OCI-LY3 (cell line): ENCODE measurements at regions not wholly inside any gene's neighbourhood (a gene's known extent, or its start where the extent isn't known, plus 50 kb on each side); places are given as distances from the start of the nearest gene placed in this dataset.

Experiments used
- EZH2phosphoT487 ChIP-seq: fragments of 200-600 bp; shearing (Covaris generic); IDR thresholded peaks from 2 replicates; pipeline ENCODE4 v1.6.1; 2018; ENCODE audit warnings: antibody characterized with exemption, mixed run types, low read depth
- TF ChIP-seq, protein P1 (sequence below): fragments of 200-600, 300-600 bp; sonication (generic); IDR thresholded peaks from 2 replicates; pipeline ENCODE4 v1.5.1; 2014; ENCODE audit warnings: antibody characterized with exemption, low read length, low read depth

- TF ChIP-seq EZH2phosphoT487, result no peak
- TF ChIP-seq, protein P1, sequence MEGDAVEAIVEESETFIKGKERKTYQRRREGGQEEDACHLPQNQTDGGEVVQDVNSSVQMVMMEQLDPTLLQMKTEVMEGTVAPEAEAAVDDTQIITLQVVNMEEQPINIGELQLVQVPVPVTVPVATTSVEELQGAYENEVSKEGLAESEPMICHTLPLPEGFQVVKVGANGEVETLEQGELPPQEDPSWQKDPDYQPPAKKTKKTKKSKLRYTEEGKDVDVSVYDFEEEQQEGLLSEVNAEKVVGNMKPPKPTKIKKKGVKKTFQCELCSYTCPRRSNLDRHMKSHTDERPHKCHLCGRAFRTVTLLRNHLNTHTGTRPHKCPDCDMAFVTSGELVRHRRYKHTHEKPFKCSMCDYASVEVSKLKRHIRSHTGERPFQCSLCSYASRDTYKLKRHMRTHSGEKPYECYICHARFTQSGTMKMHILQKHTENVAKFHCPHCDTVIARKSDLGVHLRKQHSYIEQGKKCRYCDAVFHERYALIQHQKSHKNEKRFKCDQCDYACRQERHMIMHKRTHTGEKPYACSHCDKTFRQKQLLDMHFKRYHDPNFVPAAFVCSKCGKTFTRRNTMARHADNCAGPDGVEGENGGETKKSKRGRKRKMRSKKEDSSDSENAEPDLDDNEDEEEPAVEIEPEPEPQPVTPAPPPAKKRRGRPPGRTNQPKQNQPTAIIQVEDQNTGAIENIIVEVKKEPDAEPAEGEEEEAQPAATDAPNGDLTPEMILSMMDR, result no peak
Observed at GRCh38 chr12:72214163-72214562, 58.0 kb upstream of the TRHDE start.
